Esophagus (tissue), 2 donors: ENCODE measurements at regions not wholly inside any gene's neighbourhood (a gene's known extent, or its start where the extent isn't known, plus 50 kb on each side); places are given as distances from the start of the nearest gene placed in this dataset.

ENCODE experiments used
- H3K27ac ChIP-seq, 2 donors: one replicate each; pipeline ENCODE4 v1.5.1; 2013; ENCODE audit warnings: low read depth in 2 of 2, mild to moderate bottlenecking in 2 of 2, inconsistent platforms in 1 of 2, low read length in 1 of 2, moderate library complexity in 1 of 2
- H3K27me3 ChIP-seq, 2 donors: one replicate each; pipeline ENCODE4 v1.6.1; 2013; ENCODE audit warnings: low read length in 2 of 2, control low read depth in 1 of 2, mild to moderate bottlenecking in 1 of 2; ENCODE audit not compliant: insufficient read depth in 2 of 2, control insufficient read depth in 1 of 2
- H3K36me3 ChIP-seq, 2 donors: one replicate each; pipeline ENCODE4 v1.6.1; 2013; ENCODE audit warnings: low read length in 1 of 2; ENCODE audit not compliant: control insufficient read depth in 2 of 2, insufficient read depth in 2 of 2
- H3K4me1 ChIP-seq, 2 donors: one replicate each; pipeline ENCODE4 v1.6.1; 2013; ENCODE audit warnings: low read length in 1 of 2; ENCODE audit not compliant: control insufficient read depth in 2 of 2, insufficient read depth in 2 of 2
- H3K4me3 ChIP-seq, 2 donors: one replicate each; pipeline ENCODE4 v1.5.1; 2013; ENCODE audit warnings: low read length in 2 of 2, mild to moderate bottlenecking in 2 of 2, low read depth in 1 of 2, moderate library complexity in 1 of 2
- H3K9me3 ChIP-seq, 2 donors: one replicate each; pipeline ENCODE4 v1.6.1; 2013; ENCODE audit warnings: mild to moderate bottlenecking in 2 of 2, low read depth in 1 of 2, low read length in 1 of 2, moderate library complexity in 1 of 2; ENCODE audit not compliant: control insufficient read depth in 2 of 2, insufficient read depth in 1 of 2
- WGBS, 2 donors: extraction: QIAGEN DNeasy Blood & Tissue Kit; methylation state at CpG; one replicate each; pipeline ENCODE4 v1.1.7; 2013; 5-methylcytosine and 5-hydroxymethylcytosine counted together
- donor health status: healthy with polysubstance abuse.
- donor health status: Bipolar disorder and iron deficiency.

DNA sequence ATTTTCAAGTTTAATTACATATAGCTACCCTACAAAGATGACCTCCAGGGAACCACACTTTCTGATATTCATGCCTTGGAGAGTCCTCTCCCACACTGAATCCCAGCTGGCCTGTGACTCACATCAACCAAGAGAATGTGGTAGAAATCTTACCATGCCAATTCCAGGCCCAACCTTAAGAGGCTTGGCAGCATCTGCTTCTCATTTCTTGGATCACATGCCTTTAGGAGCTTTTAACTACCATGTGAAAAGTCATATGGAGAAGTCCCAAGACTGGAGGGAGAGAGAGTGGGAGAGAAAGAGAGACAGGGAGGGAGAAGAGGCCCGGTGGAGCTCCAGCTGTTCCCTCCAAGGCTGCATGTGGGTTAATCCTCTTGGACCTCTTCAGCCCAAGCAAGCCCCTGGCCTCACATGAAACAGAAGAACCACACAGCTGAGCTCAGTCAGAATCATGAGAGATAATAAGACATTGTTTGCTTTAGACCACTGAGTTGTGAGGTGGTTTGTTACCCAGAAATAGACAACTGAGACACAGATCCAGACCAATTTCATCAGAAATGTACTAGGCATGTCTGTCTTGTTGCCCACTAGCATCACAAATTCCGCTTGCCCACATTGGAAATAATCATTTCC is 190.7 kb downstream of the MTCL1 start:
- Histone ChIP-seq H3K27me3 (no peaks in the 10 kb centered on the region), H3K36me3 (no peaks in the 10 kb centered on the region), H3K4me1 (no peaks in the 10 kb centered on the region), H3K9me3 (peaks cover 0 to 5% of the 10 kb centered on the region in 2 donors), H3K27ac (no peak overlapping the region), H3K4me3 (no peak overlapping the region)
- 61 to 72% methylated on average over 2 of the region's 2 CpGs for WGBS, 2 donors

DNA sequence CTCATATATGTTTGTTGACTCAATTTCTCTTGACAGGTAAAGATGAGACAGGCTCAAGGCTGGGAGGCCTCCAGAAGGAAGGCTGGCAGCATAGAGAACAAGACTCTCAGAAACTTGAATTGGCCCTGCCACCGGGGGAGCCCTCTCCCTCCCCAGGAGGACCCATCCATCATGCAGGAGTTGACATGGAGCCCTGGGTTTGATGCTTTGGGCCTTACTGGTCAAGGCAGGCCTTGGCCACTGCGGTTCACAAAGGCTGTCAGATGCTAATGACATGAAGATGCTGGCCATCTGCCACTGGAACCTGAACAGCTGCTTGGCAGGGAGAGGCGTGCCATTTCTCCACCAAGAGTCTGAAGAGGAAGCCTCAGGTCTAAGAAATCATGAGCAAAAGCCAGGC is 193.6 kb downstream of the MTCL1 start:
- Histone ChIP-seq H3K27me3 (no peaks in the 10 kb centered on the region), H3K27ac (no peak overlapping the region), H3K9me3 (peaks cover 0 to 5% of the 10 kb centered on the region in 2 donors), H3K36me3 (no peaks in the 10 kb centered on the region), H3K4me3 (no peak overlapping the region), H3K4me1 (no peaks in the 10 kb centered on the region)
- WGBS, 2 donors: 41% methylated on average over 3 of the region's 3 CpGs

DNA sequence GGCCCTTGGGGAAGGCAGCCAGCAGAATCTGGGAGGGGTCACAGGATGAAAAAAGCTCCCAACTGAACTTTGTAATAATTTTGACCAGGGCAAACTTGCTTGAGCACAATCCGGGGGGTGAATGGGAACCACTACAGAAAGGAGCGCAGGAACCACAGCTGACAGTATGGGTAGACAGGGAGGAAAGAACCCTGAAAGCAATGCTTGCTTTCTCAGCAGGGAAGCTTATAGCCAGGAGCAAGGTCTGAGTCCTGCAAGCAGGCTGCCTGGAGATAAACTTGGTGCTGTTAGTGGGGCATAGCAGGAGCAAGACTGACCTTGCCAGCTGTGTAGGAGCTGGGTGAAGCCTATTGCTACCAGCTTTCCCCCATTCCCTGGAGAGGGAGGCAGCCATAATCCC is 195.2 kb downstream of the MTCL1 start:
- H3K27ac ChIP-seq: no peak overlapping the region
- peaks cover 0 to 5% of the 10 kb centered on the region in 2 donors for H3K9me3 ChIP-seq
- H3K36me3 ChIP-seq: no peaks in the 10 kb centered on the region
- no peaks in the 10 kb centered on the region for H3K4me1 ChIP-seq
- WGBS, 2 donors: 96 to 100% methylated on average over 2 of the region's 2 CpGs
- no peak overlapping the region for H3K4me3 ChIP-seq
- no peaks in the 10 kb centered on the region for H3K27me3 ChIP-seq

DNA sequence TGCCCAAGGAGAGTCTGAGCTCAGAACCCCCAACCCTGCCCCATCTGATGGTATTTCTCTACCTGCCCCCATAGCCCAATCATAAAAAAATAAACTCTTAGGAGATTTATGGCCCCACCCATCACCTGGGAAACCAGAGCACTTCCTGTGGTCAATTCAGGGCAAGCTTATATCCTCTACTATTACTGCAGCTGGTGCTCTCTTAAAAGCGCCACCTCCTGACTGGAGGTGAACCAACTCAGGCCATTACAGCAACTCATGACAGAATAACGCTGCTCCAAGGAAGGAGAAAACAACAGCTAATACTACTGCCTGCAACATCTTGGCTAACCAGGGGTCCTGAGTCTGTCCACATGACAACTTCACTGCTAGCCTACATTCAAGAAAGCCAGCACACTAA is 195.7 kb downstream of the MTCL1 start:
- WGBS, 2 donors: 93 to 100% methylated on average over 2 of the region's 2 CpGs
- Histone ChIP-seq H3K36me3 (no peaks in the 10 kb centered on the region), H3K4me3 (no peak overlapping the region), H3K27me3 (no peaks in the 10 kb centered on the region), H3K4me1 (no peaks in the 10 kb centered on the region), H3K27ac (no peak overlapping the region), H3K9me3 (peaks cover 0 to 4% of the 10 kb centered on the region in 2 donors)

DNA sequence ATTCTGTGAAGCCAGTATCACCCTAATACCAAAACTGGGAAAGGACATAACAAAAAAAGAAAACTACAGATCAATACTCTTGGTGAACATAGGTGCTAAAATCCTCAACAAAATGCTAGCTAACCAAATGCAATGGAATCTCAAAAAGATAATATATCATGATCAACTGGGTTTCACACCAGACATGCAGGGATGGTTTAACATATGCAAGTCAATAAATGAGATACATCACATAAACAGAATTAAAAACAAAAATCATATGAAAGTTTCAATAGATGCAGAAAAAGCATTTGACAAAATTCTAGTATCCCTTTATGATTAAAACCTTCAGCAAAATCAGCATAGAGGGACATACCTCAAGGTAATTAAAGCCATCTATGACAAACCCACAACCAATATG is 198.2 kb upstream of the NDUFV2 start:
- Histone ChIP-seq H3K27ac (no peak overlapping the region), H3K4me3 (no peak overlapping the region), H3K27me3 (no peaks in the 10 kb centered on the region), H3K36me3 (no peaks in the 10 kb centered on the region), H3K4me1 (no peaks in the 10 kb centered on the region), H3K9me3 (no peaks in the 10 kb centered on the region)

DNA sequence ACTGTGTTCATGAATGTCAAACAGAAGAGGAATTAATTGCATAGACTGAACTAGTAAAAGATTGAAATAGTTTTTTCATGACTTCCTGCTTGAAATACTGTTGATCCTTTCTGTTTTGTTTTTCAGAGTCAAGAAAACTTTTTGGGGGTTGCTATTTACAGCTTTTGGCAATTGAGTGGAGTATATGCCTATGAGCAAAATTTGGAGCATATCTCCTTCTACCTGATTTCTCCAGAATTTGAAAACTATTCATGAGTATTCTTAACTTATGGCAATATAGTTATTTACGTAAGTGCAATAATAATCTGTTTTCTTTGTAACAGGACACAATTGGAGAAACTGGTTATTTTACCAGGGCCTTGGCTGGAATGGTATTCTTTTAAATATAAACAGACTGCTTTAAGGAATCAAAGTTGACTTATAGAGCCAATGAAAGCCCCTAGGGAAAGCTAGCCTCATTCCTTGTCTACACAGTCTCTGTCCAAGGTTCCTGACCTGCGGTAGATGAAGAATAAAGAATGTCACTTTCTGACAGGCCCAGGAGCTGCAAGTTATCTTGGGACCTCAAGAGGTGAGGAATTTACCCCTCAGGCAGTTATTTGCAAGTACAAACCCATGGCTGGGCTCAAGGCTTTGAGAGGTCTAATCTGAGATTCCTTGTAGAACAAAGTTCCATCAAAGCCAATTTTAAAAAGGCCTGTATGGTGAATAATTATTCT is 193.5 kb upstream of the NDUFV2 start:
- WGBS, 2 donors: 73 to 78% methylated on average over 2 of the region's 2 CpGs
- Histone ChIP-seq H3K9me3 (no peaks in the 10 kb centered on the region), H3K4me3 (no peak overlapping the region), H3K4me1 (peaks cover 0 to 4% of the 10 kb centered on the region in 2 donors), H3K27ac (no peak overlapping the region), H3K27me3 (no peaks in the 10 kb centered on the region), H3K36me3 (no peaks in the 10 kb centered on the region)

DNA sequence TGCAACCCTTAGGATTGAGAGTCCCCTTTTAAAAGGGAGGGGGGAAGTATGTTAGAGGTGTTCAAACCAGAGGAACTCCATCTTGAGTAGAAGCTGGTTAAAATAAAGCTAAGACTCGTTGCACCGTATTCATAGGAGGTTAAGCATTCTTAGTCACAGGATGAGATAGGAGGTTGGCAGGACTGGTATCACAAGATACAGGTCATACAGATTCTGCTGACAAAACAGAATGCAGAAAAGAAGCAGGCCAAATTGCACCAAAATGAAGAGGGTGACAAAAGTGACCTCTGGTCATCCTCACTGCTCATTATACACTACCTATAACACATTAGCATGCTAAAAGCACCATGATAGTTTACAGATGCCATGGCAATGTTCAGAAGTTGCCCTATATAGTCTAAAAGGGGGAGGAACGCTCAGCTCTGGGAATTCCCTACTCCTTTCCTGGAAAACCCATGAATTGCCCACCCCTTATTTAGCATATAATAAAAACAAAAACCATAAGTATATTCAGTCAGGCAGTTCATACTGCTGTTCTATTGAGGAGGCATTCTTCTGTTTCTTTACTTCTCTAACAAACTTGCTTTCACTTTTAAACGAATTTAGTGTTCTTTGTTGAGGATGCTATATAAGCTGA is 192.2 kb upstream of the NDUFV2 start:
- Histone ChIP-seq H3K4me3 (no peak overlapping the region), H3K27me3 (no peaks in the 10 kb centered on the region)
- WGBS, 2 donors: 59 to 64% methylated on average over 4 of the region's 4 CpGs

DNA sequence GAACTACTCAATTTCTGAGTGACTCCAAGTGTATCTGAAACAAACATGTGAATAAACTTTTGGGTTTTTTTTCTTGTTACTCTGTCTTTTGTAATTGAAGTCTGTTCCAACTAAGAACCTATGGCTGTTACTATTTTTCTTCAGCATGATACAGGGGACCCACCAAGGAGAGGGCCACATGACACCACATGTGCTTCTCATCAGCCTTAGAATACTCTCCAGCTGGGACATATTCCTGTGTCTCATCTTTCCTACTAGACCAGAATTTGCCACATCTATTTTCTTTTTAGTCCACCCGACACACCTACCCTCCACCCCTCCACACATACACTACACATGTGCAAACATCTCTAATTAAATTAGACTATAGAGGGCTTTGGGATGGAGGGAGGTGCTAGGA is 191.7 kb upstream of the NDUFV2 start:
- WGBS, 2 donors: 84 to 86% methylated on average over 1 of the region's 1 CpG
- H3K27me3 ChIP-seq: no peaks in the 10 kb centered on the region
- no peak overlapping the region for H3K4me3 ChIP-seq
- no peaks in the 10 kb centered on the region for H3K9me3 ChIP-seq
- H3K27ac ChIP-seq: no peak overlapping the region
- no peaks in the 10 kb centered on the region for H3K36me3 ChIP-seq
- peaks cover 0 to 4% of the 10 kb centered on the region in 2 donors for H3K4me1 ChIP-seq

More for the DNA sequence above, 192.2 kb upstream of the NDUFV2 start:
- H3K27ac ChIP-seq: no peak overlapping the region
- peaks cover 0 to 4% of the 10 kb centered on the region in 2 donors for H3K4me1 ChIP-seq
- H3K36me3 ChIP-seq: no peaks in the 10 kb centered on the region
- no peaks in the 10 kb centered on the region for H3K9me3 ChIP-seq

DNA sequence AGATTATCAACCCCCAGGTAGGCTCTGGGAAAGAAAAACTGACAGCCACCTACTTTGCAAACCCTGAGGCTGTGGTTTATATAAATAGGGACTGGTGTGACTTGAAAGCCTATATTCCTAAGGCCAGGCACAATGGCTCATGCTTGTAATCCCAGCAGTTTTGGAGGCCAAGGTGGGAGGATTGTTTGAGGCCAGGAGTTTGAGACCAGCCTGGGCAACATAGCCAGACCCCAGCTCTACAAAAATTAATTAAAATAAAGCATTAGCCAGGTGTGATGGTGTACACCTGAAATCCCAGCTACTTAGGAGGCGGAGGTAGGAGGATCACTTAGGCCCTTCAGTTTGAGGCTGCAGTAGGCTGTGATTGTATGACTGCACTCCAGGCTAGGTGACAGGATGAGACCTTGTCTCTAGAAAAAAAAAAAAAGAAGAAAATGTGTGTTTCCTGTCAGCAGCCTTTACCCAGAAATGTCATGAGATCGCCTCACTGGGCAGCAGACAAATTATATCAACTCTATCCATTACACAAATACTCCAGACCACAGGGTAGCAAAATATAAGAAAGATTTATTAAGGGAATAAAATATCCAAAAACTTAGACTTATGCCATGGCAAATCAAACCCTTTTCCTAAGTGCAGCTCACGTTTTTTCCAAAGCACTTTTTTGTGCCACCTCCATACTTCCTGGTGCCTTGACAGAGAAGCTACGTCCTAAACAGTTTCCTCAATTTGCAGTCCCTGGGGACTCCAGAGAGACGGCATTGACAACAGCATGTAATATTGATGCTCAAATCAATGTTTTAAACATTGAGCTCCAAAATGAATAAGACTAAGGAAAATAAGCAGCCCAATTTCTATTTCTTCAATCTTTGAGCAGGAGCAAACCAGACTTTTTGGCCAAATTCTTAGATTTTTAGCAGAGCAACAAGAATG is 190.8 kb upstream of the NDUFV2 start:
- Histone ChIP-seq H3K9me3 (no peaks in the 10 kb centered on the region), H3K27me3 (no peaks in the 10 kb centered on the region), H3K4me3 (no peak overlapping the region), H3K36me3 (no peaks in the 10 kb centered on the region), H3K4me1 (peaks cover 0 to 4% of the 10 kb centered on the region in 2 donors), H3K27ac (no peak overlapping the region)
- WGBS, 2 donors: 84 to 85% methylated on average over 5 of the region's 5 CpGs
